ENCODE measurements at regions not wholly inside any gene's neighbourhood (a gene's known extent, or its start where the extent isn't known, plus 50 kb on each side); places are given as distances from the start of the nearest gene placed in this dataset.
"Not testable (repeated sequence)": the region's sequence is repeated elsewhere in the genome, so short reads cannot be mapped to it uniquely, and the experiment has no call there.

- peaks cover 8% of the 10 kb centered on the region for H3K27me3 Mint-ChIP-seq (ENCODE audit: low read depth, poor library complexity)
- H3K27ac Mint-ChIP-seq: no peak overlapping the region
- peaks cover 3% of the 10 kb centered on the region for H3K9me3 Mint-ChIP-seq
- no peak for DNase-seq
- peaks cover 51% of the 10 kb centered on the region for H3K4me1 Mint-ChIP-seq
- no peaks in the 10 kb centered on the region for H3K36me3 Mint-ChIP-seq (ENCODE audit: low read depth)
- TF ChIP-seq CTCF (IDR thresholded peaks at IDR 0.05): no peak
- no peak overlapping the region for H3K4me3 Mint-ChIP-seq
Measured at GRCh38 chr1:234893359-234893724, 235.3 kb downstream of the TOMM20 start.

- TF ChIP-seq CTCF (IDR thresholded peaks at IDR 0.05): no peak
- no peak for DNase-seq
- H3K27ac Mint-ChIP-seq: no peak overlapping the region
- peaks cover 48% of the 10 kb centered on the region for H3K4me1 Mint-ChIP-seq
- H3K27me3 Mint-ChIP-seq (ENCODE audit: low read depth, poor library complexity): peaks cover 8% of the 10 kb centered on the region
- no peaks in the 10 kb centered on the region for H3K36me3 Mint-ChIP-seq (ENCODE audit: low read depth)
- peaks cover 5% of the 10 kb centered on the region for H3K9me3 Mint-ChIP-seq
- no peak overlapping the region for H3K4me3 Mint-ChIP-seq
Measured at GRCh38 chr1:234892642-234893041, 236.0 kb downstream of the TOMM20 start.

GRCh38 chr1:234891427-234891826, 237.2 kb downstream of the TOMM20 start:
- Mint-ChIP-seq H3K27me3 (ENCODE audit: low read depth, poor library complexity) (peaks cover 8% of the 10 kb centered on the region), H3K27ac (no peak overlapping the region), H3K9me3 (peaks cover 5% of the 10 kb centered on the region), H3K4me1 (peaks cover 52% of the 10 kb centered on the region), H3K4me3 (no peak overlapping the region), H3K36me3 (ENCODE audit: low read depth) (no peaks in the 10 kb centered on the region)
- TF ChIP-seq CTCF (IDR thresholded peaks at IDR 0.05): no peak
- no peak for DNase-seq

GRCh38 chr1:234889643-234890042, 239.0 kb downstream of the TOMM20 start:
- peaks cover 3% of the 10 kb centered on the region for H3K27me3 Mint-ChIP-seq (ENCODE audit: low read depth, poor library complexity)
- TF ChIP-seq CTCF (IDR thresholded peaks at IDR 0.05): no peak
- no peak overlapping the region for H3K4me3 Mint-ChIP-seq
- H3K9me3 Mint-ChIP-seq: peaks cover 5% of the 10 kb centered on the region
- no peak for DNase-seq
- H3K36me3 Mint-ChIP-seq (ENCODE audit: low read depth): no peaks in the 10 kb centered on the region
- H3K27ac Mint-ChIP-seq: no peak overlapping the region
- peaks cover 70% of the 10 kb centered on the region for H3K4me1 Mint-ChIP-seq

GRCh38 chr1:234888247-234888646, 240.4 kb downstream of the TOMM20 start:
- H3K4me1 Mint-ChIP-seq: peaks cover 69% of the 10 kb centered on the region
- not testable (repeated sequence) for H3K36me3 Mint-ChIP-seq (ENCODE audit: low read depth); DNase-seq; H3K9me3 Mint-ChIP-seq; H3K4me3 Mint-ChIP-seq; H3K27ac Mint-ChIP-seq; H3K27me3 Mint-ChIP-seq (ENCODE audit: low read depth, poor library complexity)

GRCh38 chr1:234887016-234887900, 241.4 kb downstream of the TOMM20 start:
- H3K4me3 Mint-ChIP-seq: no peak overlapping the region
- peak overlapping the region; percentile 61 for H3K27ac Mint-ChIP-seq
- H3K9me3 Mint-ChIP-seq: peaks cover 5% of the 10 kb centered on the region
- TF ChIP-seq CTCF (IDR thresholded peaks at IDR 0.05): no peak
- no peak for DNase-seq
- no peaks in the 10 kb centered on the region for H3K36me3 Mint-ChIP-seq (ENCODE audit: low read depth)
- H3K27me3 Mint-ChIP-seq (ENCODE audit: low read depth, poor library complexity): no peaks in the 10 kb centered on the region
- peaks cover 69% of the 10 kb centered on the region for H3K4me1 Mint-ChIP-seq

Measured in nephron progenitor cell (in vitro differentiated cells).